Superior temporal gyrus (tissue), 1 donor: ENCODE measurements at regions not wholly inside any gene's neighbourhood (a gene's known extent, or its start where the extent isn't known, plus 50 kb on each side); places are given as distances from the start of the nearest gene placed in this dataset.
"Not testable (repeated sequence)": the region's sequence is repeated elsewhere in the genome, so short reads cannot be mapped to it uniquely, and the experiment has no call there.

ENCODE experiments used
- DNase-seq: peaks from one replicate; pipeline ENCODE4 v3.0.0-alpha.2; 2016; ENCODE audit errors: extremely low spot score

DNA sequence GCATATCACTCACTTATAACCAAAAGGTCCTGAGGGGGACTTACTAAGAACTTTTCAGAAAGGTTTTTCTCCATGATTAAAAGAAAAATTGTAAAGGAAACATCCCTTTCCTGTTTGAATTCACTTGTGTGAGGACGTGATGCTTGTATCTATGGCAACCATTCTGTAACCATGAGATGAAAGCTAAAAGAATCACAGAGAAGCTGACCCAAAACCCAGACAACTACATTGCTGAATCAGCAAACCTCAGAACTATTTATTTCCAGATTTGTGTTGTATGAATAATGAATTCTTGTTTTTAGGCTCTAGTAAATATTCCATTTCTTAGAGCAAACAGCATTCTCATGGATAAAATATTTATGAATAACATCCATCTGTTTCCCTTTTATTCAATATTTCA, 91.2 kb downstream of the RCHY1 start:
- no peak for DNase-seq

DNA sequence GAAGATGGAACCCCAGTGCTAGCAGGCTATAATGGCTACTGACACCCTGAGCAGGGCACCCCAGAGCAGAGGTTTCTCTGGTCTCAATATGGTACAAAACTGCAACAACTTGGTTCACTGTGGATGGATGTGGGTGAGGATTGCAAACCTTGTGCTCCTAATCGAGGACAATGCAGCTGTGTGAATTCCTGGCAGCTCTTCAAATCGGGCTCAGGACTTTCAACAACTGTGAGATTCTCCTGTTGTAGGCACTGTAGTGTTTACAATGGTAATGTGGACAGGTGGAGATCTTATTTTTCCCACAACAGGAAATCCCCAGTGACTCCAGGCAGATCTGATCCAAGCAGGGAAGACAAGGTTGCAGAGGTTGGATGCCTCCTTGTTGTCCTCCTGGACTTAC, 101.5 kb downstream of the RCHY1 start:
- no peak for DNase-seq

DNA sequence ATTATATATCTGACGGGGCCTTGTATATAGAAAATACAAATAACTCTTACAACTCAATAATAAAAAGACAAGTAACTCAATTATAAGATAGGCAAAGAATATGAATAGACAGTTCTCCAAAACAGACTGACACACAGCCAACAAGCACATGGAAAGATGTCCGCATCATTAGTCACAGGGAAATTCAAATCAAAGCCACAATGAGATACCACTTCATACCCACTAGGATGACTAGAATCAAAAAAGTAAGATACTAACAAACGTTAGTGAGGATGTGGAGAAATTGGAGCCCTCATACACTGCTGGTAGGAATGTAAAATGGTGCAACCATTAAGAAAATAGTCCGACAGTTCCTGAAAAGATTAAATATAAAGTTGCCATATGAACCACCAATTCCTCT, 115.7 kb downstream of the RCHY1 start:
- no peak for DNase-seq

DNA sequence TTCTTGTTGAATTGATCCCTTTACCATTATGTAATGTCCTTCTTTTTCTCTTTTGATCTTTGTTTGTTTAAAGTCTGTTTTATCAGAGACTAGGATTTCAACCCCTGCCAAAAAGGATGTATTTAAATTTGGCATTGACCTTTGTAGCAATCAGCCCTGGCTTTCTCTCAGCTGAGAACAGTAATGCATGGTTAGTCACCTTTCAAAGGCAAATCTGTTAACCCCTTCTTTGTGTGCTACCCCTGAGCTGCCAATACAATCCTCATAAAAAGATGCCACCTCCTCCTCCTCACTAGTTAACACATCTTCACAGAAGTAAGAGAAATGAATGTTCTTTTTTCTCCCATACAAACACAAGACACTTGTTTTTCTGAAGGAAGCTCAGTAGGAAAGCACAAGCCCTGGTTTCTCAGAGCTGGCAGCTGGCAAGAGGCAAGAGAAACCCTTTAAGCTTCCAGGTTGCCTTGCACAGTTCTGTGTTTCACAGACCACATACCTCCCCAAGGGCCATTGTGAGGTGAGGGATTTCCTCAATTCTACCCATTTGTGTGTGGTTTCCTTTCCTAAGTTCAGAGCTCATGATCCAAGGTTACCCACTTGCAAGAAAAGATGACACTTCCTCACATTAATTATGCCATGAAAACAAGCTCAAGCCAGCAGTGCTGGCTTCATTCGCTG, 122.6 kb downstream of the RCHY1 start:
- DNase-seq: peak; percentile 12

DNA sequence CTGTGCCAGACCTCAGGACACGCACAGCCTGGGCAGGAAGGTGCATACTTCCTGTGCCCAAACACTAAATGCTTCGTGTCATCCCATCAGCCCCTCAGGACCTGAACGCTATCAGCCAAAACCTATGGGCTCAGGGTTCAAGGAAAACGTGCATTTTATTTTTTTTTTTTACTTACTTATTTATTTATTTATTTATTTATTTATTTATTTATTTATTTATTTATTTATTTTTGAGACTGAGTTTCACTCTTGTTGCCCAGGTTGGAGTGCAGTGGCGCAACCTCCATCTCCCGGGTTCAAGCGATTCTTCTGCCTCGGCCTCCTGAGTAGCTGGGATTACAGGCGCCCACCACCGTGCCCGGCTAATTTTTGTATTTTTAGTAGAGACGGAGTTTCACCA, 127.8 kb downstream of the RCHY1 start:
- DNase-seq: not testable (repeated sequence)

DNA sequence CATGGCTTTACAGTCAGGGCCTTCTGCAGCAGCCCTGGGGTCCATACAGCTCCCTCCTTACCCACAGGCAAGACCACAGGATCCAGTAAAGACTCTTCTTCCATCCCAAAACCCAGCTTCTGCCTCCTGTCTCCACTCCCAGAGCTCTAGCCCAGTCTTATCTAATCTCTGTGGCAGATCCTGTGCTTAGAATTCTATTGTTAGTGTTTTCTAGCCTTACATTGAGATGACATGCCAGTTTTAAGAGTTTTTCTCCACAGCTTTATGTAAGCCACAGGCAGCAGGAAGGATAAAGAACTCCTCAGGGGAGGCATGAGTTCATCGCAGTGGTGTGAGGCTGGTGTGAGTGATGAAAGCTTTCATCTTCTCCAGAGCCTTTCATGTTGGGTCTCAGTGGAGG, 129.1 kb downstream of the RCHY1 start:
- no peak for DNase-seq

DNA sequence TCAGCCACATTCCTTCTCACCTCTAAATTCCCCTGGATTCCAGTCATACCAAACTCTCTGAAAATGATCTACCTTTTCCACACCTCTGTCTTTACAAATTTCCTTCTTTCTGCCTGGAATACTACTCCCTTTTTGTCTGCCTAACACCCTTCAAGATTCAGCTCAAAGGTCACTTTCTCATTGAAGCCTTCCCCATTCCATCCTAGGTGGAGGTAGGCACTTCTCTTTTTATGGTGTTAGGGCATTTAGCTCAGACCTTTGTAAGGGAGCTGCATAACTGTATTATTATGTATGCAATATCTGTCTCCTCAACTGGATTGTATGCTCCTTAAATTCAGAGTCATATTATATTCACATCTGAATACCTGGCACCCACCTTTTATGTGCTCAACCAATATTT, 137.7 kb downstream of the RCHY1 start:
- no peak for DNase-seq

DNA sequence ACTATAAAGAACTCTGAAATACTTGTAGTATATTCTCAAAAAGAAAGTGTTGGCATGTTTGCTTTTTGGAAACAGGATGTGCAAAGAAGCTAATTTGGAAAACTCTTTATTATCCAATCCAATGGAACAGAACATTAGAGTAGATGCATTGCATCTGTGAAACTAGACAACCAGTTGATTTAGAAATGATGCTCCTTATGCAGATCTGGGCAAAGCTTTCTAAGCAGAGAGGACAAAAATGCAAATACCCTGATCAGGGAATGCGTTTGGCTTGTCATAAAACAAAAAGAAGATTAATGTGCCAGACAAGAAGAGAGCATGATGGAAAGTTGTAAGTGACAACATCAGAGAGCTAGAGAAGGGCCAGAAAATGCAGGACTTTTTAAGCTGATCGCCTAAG, 142.3 kb downstream of the RCHY1 start:
- DNase-seq: no peak

DNA sequence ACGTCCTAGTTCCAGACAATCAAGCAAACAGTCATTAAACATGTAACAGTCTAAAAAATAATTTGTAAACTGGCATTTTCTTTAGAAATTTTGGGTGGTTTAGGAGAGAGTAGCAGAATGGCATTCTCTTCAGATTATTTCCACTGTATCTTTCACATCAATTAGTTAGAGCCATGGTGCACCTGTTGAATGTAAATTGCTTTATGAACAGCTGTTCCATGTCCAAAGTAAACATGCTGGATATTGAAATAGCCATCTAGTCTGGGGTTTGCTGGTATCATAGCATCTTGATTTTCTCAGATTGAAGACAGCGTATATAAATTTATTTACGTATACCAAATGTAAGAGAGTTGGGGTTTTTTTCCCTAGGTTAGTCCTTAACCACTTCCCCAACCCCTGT, 143.6 kb downstream of the RCHY1 start:
- no peak for DNase-seq

DNA sequence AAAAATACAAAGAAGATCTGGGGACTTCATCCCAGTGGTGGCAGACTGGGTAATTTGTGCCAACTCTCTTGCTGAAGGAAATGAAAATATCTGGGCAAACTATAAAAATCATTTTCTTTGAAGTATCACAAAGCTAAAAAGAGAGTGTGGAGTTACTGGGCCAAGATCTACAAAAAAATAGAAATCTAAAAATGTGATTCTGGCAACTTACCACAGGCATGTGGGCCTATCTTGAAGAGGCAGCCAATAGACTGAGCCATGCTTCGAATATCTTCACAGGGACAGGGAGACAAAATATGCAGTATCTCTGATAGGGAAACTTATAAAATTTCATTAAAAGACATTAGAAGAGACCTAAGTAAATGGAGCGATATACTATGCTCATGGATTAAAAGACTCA, 168.8 kb downstream of the RCHY1 start:
- DNase-seq: peak; percentile 66

DNA sequence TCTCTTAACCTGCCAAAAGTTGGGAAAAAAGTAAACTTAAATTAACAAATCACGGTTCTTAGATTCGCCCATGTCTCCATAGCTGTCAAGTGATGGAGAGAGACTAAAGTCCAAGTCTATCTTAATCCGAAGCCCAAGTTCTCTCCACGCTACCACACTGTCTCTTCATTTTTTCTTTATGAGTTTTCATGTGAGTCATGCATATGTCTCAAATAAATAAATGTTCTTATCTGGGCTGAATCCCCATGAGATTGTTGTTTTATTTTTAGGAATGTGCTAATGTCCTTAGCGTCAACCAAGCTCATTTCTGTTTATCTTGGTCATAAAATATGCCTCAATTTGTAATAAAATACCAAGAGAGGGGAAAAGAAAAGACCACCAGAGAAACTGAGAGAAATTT, 169.3 kb downstream of the RCHY1 start:
- DNase-seq: no peak

DNA sequence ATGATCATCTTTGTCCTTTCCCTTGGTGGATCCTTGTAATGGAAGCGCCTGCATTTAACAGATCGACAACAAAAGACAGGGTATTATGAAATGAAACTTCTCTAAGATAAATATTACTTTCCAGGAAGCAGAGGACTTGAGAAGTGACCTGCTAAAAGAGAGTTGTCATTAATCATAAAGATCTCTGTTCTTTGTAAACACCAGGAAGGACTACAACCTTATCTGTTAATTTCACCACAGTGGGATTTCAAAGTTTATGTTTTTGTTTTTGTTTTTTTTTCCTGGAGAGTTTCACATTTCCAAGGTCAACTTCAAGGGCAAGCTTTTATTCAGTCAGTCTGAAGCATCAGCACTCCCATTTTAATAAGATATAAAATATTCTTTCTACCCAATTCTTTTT, 170.9 kb downstream of the RCHY1 start:
- no peak for DNase-seq

DNA sequence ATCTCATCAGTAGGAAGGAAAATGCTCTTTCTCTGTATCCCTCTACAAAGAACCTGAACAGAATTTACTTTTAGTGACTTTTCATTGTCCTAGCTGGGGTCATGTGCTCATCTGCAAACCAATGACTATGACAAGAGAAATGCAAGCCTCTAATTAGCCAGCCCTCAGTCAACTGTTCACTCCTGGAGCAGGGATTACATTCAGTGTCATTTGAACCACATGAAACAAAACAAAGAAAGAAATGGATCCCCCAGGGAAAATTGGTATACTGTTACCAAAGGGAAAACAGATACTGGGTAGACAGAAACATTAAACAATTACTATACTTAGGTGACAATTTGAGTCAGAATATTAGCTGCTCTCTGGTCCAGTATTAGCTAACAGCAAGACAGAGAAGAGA, 173.6 kb downstream of the RCHY1 start:
- DNase-seq: no peak

DNA sequence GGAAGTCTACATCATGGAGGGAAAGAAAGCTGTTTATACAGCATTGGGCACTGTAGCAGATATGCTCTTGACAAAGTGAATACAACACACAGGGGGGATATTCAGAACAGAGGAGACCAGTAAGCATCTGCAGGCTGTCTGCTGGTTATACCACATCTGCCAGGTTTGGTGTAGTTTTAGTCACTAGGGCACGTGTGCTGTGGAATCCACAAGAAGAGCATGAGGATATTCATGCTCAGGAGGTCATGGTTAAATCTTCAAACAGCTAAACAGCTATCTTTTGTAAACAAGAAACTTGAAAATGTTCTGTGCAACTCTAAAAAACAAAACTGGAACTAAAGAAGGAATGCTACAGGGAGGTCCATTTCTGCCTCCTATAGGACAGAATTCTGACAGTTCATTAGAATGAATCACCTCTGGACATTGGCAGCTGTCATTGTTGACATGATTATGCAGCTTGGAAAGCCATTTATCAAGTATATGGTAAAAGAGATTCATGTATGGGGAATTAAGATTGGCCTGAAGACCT, 175.8 kb downstream of the RCHY1 start:
- DNase-seq: peak; percentile 3

DNA sequence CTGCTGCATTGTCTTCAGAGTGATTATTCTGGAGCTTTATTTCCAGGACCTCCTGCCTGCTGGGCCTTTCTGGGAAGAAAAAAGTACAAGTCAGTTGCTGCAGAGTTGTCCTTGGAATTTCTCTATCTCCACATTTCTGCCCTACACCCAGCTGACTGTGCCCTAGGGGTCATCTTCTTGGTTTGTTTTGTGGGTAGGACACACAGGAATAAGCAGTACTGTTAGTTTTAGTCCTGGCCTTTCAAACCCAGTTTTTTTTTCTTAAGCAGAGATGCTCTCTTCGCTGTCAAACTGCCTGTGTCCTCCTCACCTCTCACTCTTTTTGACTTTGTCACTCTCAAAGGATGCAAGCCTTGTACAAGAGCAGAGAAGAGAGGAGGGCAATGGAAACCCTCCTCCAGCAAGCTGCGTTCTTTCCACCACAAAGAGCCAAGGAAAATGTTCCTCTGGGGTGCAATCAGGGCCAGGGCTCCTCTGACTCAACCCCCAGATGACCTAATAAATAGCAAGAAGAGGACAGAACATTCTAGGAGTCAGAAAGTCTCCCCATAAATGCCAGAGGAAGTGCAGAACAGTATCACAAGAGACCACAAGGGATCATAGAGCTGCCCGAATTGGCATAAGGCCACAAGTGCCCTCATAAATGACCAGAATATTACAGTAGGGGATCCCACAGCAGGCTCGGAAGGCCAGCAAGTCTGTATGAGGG, 186.2 kb downstream of the RCHY1 start:
- DNase-seq: peak; percentile 4

DNA sequence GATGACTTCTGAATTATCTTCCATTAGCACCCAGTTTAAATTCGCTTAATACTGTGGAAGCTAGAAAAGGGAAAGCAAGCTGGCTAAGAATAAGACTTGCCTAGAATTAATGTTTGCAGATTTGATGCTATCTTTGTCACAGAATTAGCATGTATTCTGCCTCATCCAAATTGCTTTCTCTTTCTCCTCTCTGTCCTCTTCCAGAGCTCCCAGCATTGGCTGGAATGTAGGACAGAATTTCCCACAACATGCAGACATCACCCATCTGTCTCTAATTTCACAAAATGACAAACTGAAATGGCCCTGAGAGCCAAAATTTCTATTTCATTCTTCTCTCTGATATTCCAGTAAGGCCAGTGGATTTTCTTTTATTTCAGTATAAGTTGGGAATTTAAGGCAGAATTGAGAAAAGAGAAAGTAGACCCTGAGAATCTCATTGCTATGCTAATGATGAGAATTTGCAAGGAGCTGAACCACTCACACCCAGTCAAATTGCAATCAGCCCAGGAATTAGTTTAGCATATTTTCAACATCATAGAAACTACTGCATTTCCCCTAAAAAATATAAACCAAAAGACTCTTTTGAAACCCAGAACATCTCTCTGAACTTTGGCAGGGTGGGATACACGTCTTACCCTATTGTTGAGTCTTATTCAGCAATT, 188.8 kb downstream of the RCHY1 start:
- peak; percentile 70 for DNase-seq

DNA sequence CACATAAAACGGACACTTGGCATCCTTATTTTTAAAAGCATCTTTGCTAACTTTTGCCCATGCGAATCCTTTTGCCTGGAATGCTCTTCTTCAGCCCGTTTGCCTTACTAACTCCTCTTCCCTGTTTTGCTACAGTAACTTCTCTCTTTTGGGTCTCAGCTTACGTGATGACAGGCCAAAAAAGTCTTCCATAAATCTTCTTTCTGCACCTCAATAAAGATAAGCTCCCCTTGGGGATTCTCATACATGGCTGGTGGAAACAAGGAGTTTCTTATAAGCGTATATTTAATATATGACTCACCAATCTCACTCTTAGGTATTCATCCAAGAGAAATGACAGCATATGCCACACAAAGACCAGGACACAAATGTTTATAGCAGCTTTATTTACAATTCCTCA, 192.7 kb downstream of the RCHY1 start:
- peak; percentile 26 for DNase-seq

DNA sequence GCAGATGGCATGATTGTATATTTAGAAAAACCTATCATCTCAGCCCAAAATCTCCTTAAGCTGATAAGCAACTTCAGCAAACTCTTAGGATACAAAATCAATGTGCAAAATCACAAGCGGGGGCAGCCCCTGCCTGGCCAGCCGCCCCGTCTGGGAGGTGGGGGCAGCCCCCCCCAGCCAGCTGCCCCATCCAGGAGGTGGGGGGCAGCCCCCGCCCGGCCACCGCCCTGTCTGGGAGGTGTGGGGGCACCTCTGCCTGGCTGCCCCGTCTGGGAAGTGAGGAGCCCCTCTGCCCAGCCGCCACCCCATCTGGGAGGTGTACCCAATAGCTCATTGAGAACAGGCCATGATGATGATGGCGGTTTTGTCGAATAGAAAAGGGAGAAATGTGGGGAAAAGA, 196.6 kb downstream of the RCHY1 start:
- not testable (repeated sequence) for DNase-seq

DNA sequence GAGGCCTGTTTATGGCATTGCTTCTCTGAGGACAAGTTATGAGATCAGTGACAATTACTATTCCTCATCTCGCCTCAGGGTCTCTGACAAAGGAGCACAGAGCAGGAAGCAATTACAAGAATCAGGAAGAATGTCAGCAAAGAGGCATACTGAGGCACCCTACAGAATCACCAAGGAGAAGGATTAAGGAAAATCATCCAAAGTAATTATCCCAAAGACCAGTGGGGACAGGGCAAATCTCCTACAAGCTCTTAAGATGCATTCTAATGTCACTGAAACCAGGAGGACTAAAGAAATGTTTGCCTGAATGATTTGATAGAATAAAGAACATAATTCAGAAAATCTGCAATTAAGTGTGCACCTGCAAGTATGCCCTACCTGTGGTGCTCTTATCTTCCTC, 206.2 kb downstream of the RCHY1 start:
- peak; percentile 3 for DNase-seq

DNA sequence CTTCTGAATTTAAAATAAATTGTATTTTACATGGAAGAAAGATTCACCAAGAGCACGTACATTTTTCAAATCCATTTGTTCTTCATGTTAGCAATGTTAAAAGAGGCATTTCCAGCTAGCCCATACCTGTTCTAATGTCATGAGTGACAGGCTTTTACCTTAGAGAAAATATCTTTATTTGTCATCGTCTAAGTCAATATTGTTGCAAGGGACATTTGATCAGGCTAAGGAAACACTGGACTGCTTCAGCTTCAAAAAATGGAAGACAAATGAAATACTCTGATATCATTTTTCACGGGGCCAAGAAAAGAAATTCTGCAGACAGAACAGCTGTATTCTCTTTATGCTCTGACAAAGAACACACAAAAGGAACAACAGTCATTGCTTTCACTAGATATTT, 207.7 kb downstream of the RCHY1 start:
- DNase-seq: peak; percentile 11

DNA sequence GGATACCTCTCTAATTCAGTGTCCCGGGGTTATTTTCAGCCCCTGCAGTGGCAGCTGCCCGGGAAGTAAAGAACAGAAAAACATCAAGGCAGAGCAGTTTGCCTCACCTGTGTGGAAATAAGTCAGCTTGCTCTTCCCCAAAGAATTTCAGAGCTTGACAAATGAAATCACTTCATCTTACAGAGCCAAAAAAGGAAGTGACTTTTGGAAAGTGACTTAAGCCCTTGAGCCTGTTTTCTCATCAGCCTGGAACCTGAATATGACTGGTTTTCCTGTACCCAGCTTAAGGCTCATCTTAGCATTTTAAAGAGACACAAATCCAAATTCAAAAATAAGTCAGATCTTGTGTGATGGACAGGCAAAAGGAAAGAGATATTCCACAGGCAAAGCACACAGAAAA, 211.6 kb downstream of the RCHY1 start:
- DNase-seq: no peak

DNA sequence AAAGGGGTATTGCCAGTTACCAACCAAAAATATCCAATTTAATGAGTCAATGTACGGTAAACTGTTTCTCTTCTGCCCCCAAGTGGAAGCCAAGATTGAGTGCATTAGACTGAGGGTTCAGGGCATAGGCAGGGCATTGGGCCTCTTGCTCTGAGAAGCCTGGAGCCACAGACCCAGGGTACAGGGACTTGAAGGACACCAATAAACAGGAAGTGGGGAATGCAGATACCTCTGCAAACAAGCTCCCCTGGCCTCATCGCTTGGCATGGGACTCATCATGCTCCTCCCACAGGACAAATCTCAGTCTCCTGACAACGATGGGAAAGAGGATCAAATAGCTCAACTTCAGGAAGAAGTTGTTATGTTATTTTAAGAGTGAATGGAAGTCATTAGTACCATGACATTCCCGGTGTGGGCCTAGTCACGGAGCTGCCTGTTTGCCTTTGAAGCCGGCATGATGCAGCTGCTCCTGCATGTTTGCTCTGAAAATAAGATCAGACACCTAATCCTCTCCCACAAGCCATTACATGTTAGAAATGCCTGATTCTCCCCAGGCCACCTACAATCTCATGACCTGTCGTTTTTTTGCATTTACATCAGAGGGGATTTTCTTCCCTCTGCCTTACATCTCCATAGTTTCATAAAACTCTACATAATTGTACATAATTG, 224.2 kb downstream of the RCHY1 start:
- no peak for DNase-seq
